Globus pallidus (tissue), 1 donor: ENCODE measurements at regions not wholly inside any gene's neighbourhood (a gene's known extent, or its start where the extent isn't known, plus 50 kb on each side); places are given as distances from the start of the nearest gene placed in this dataset.

Experiments used
- DNase-seq: peaks from one replicate; pipeline ENCODE4 v3.0.0-alpha.2; 2015; ENCODE audit warnings: low spot score

DNA sequence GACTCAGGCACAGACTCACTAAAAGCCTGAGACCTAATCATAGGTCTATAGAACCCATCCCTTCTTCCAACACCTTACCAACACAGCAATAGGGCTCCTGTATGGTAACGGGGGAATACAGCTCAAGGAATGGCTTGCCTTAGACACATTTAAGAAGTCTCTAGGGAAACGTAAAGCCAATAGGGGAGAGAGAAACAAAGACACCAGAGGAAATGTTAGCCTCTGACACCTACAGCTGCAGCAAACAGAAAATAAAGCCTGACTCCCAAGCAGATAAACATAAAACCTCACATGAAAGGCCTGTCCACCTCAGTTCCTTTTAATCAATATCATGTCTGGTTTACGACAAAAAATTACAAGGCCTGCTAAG, 51.1 kb upstream of the NCOA1 start:
- no peak for DNase-seq

DNA sequence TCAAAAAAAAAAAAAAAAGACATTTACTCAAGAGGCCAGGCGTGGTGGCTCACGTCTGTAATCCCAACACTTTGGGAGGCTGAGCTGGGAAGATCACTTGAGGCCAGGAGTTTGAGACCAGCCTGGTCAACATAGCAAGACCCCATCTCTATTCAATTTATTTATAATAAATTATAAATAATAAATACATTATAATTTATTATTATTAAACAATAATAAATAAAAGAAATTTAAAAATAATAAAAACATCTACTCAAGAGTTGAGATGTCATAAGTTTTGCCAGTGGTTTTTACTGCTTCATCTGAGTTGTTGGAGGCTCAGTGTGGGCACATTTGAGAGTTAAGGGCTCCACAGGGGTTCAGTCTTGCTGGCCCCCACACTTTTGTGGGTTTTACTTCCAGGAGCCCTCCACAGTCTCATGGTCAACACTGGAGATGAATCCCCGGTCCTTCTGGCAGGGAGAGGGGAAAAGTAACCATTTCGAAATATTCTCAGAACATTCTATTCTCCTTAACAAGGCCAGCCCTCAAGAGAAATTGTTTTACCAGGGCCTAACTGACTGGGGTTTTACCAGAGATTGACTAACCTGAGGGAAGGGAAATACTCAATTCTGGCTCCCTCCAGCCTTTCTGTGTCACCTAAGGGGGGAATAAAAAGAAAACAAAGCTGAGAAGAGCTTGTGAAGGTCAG, 51.6 kb upstream of the NCOA1 start:
- no peak for DNase-seq

DNA sequence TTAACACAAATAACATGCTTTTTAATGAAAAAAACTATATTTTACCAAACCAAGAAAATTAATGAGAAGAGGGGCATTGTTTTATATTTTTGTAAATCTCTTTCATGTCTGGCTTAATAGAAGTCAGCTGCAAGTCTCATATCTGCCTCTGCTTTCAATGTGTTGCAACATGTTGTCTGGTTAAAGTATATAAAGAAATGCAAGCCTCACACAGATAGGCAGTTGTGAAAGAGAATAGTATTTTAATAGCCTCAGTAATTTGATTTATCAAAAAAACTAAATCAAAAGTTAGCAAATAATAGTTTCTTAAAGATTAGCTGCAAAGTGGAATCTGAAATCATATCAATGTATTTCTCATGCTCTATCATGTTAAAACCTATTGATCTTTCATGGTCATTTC, 52.9 kb upstream of the NCOA1 start:
- DNase-seq, result no peak

DNA sequence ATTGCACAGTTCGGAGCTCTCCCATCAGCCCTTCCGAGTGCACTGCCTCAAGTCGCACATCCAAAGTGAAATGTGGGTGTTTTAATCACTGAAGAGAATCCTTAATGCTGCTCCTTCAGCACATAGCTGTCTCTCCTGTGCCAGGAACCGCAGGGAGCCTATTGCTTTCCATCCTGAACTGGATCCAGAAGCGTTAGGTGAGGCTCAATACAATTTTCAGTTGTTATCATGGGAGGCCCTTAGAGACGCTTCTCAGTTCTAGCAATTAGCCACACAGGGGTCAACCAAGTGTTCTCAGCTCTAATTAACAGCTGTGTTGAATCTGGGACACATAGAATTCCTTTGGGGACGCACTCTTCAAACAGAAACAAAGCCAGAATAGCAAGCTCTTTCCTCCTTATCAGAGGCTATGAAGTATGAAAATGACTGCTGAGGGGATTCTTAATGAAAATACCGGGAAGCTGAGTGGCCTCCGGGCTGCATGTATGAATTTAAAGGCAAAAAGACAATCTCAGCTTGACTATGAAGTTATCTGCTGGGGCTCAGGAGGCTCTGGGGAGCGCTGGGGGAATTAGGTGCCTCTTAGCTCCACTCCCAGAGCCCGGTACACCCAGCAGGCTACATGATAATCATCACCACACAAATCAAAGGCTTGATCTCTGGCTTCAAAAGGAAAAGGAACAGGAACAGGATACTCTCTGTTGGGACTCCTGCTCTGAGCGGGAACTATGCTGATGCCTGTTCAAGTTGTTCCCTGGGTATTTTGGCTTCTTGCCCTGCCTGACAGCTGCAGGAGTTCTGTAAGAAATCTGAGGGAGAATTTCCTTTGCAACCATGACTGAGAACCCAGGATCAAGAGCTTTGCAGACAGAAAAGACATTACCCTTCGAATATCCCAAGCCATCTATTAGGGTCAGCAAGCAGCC, 55.4 kb upstream of the NCOA1 start:
- DNase-seq, result peak; percentile 64

DNA sequence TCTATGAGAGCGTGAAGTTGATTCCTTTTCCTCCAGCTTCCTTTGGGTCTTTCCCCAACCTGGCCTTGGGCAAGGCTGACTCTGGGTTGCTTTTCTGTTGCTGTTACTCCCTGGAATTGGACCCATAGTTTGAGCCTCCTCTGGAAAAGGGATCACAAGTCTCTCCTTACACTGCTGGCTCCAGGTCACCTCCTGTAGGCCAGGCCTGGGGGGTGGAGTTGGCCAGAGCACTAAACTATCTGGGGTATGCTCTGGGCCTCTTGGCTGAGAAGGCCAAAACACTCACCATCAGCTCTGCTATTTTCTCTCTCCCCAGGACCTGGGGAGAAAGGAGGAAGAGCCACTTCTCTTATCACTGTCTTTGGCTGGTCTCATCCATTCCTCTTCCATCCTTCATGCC, 56.5 kb upstream of the NCOA1 start:
- no peak for DNase-seq

DNA sequence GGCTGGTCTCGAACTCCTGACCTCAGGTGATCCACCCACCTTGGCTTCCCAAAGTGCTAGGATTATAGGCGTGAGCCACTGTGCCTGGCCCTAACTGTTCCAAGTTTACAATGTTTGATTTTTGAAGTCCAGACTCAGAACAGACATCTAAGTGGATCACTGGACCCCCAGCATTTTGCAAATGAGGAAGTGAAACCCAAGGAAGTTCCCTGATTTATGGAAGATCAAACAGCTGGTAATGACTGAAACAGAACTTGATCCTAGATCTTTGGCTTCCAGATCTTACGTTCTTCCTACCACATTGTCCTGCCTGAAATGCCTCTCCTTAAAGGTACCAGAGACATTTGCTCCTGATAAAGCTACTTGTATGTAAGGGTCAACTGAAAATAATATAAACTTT, 58.3 kb upstream of the NCOA1 start:
- DNase-seq, result no peak

DNA sequence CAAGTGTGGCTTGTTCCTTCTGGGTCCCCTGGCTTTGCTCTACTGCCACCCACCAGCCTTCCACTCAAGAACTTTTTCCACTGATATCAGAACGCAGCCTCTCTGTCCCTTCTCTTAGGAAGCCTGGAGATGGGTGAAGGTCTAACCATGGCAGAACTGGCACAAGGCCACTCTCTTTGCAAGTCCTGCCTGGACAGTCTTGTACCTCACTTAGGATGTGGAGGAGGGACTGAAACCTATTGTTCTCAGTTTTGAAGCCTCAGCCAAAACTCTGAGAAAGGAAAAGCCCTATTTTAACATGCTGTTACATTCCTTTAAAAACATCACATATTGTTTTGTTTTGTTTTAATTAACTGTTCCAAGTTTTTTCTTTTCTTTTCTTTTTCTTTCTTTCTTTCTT, 58.9 kb upstream of the NCOA1 start:
- DNase-seq, result no peak

DNA sequence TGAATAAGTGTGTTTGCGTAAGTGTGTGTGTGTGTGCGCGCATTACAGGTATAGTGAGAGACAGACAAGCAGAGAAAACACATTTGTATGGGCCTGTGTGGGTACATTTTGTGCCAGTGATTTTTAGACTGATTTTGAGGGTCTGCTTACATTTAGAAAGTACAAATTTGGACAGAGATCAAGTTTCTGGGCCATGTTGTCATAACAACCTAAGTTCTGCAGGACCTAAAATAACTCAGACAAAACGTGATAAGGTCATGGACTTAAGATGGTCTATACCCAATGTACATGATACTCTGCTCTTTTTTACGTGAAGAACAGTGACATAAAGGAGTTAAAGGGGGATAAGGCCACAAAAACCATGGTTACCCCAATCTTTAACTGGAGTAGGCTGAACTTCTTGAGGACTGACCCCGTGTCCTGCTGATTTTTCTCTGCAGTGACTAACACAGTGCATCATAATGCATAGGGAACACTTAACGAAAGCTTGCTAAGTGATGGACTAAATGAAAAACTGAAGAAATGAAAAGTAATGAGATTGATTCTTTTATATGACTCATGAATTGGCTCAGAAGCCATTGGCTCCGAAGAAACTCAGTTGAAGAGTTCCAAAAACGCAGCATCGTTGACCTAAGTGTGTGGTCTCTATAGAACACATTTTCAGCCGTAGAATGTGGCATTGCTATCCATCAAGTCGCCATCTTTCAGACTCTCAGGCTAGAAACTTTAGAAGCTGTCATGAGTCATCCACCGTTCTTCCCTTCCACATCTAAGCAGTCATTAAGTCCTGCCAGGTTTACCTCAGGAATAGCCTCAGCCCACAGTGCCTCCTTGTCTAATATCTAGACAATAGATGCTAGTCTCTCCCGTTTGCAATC, 61.6 kb upstream of the NCOA1 start:
- no peak for DNase-seq

DNA sequence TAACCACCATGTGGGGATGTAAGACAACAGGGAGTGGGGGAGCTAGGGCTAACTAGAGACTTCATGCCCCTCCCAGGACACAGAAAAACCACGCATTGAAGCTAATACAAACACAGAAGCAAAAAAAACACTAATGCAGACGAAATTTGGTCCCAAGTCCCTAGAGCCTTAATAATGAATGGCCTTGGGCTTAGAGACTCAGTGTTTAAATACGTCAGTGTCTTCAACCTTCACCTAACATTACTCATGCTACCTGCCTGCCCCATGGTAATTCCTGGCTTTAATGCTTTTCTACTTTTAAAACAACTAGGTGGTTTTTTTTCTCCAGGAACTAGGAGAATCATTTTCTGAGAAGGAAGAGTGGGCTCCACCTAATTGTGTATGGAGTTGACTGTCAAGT, 64.1 kb upstream of the ITSN2 start:
- DNase-seq, result no peak

DNA sequence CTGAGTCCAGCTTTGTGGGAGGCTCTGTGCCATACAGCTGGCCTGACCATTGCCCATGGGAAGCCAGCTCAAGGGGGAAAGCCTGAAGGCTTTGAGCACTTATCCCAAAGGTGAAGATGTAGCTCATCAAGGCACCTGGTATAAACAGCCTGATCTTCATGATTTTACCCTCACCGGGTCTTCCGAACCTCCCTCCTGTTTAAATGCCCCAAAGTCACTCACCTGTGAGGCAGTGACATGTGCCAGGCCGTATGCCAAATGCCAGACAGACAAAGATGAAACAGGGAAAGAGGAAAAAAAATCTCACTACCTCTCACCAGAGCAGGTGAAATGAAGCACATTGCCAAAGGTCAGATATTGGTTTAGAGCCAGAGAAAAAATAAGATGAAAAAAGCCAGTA, 62.8 kb upstream of the ITSN2 start:
- DNase-seq, result no peak

DNA sequence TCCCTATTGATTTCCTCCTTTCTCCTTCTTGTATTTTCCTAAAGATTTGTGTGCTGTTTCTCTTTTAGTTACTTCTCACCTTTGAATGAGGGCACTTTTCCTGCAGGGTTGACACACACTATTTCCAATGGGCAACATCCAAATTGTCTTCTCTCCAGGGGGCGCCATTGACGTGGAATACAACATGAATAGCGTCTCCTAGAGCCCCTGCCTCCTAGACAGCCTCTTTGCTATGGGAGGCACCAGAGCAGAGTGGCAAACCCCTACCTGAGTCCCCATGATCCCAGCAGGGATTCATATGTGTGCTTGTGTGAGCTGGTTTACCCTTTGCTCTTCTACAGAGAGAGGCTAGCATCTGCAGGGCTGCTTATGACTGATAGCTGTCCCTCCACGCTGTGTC, 61.3 kb upstream of the ITSN2 start:
- DNase-seq, result peak; percentile 43

DNA sequence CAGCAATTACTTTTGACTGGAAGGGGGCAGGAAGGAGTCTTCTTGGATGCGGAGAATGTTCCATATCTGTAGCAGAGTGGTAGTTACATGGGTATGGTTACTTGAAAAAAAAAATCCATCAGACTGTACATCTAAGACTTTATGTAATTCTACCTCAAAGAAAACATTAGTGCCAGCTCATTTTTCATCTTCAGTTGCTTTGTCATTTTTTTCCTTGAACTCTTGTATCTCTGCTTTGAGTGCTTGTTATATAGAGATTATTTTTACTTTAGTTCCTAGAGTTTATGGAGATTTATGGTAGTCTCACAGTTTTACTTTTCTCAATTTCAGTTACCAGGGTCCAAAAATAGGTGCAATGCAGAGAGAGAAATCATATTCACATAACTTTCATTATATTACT, 60.0 kb upstream of the ITSN2 start:
- DNase-seq, result no peak

DNA sequence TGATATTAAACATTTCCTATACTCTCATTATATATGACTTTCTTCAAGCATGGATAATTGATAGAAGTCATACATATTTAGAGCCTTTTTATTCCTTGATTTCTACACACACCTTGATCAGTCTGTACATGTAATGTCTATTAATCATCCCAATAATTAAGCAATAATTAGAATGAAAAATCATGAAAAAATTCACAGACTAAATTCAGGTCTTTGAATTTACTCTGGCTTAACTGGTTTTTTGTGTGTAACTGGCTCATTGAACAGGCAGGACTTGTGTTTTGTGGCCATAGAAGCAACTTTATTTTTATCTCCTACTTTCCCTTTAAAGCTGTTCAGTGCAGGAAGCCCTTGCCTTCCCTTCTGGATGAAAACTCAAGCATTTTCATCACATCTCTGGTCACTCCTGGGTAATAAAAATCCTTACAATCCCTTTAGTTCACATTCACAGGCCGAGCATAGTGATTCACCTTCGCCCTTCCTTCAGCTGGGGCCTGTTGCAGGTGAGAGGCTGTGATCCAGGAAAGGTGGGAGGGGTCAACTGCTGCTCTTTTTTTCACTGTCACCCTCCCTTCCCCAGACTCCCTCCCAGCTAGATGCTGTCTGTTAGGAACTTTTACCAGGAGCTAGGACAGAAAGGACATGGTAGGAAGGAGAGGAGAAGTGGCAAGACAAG, 58.0 kb upstream of the ITSN2 start:
- no peak for DNase-seq

DNA sequence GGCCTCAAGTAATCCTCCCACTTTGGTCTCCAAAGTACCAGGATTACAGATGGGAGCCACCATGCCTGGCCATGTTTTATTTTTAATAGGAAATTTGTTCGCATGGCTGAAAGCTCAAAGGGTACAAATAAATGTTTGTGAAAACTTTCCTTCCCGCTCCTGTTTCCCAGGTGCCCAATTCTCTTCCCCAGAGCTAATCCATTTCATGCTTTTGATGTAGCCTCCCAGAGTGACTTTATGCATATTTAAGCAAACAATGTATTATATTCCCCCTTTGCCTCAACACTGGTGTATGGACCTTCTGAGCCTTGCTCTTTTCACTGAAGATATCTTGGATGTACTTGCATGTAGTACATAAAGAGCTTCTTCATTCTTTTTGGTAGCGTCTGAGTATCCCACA, 52.5 kb upstream of the ITSN2 start:
- no peak for DNase-seq

DNA sequence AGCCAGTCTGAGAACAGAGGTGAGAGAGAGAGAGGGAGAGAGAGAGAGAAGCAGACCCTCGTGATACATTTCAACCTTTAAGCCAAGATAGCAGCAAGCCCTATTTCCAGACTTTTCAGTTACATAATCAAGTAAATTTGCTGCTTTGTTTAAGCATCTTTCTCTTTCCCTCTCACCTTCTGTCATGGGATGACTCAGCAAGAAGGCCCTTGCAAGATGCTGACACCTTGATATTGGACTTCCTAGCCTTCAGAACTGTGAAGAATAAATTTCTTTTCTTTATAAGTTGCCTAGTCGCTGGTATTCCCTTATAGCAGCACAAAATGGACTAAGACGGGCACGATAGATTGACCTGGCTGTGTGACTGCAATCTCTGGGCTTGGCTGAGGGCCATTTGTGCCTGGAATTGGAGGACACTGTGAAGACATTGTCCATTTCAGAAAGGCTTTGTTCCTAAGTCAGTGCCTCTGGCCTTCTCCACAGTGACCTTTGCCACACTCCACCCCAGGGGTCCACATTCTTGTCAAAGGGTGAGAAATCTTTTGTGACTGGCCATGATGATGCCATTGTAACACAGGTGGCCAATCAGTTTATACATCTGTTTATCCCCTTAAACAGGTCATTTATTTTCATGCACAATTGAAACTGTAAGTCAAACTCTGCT, 51.3 kb upstream of the ITSN2 start:
- DNase-seq, result no peak

DNA sequence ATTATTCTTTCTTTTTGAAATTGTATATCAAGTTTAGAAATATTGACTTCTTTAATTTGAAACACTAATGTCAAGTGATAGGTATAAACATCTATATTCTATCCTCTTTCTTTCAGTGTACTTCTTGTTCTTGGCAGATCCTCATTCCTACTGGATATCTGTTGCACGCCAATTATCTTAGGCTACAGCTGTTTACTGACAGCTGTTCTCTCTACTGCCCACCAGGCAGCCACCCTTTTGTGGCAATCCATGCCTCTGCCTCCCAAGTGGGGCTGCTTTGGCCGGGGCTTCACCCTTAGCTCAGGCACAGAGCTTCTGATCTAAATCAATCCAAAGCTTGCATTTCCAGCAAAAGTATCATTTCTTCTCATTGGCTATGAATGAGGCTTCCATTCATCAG, 50.6 kb upstream of the ITSN2 start:
- no peak for DNase-seq

DNA sequence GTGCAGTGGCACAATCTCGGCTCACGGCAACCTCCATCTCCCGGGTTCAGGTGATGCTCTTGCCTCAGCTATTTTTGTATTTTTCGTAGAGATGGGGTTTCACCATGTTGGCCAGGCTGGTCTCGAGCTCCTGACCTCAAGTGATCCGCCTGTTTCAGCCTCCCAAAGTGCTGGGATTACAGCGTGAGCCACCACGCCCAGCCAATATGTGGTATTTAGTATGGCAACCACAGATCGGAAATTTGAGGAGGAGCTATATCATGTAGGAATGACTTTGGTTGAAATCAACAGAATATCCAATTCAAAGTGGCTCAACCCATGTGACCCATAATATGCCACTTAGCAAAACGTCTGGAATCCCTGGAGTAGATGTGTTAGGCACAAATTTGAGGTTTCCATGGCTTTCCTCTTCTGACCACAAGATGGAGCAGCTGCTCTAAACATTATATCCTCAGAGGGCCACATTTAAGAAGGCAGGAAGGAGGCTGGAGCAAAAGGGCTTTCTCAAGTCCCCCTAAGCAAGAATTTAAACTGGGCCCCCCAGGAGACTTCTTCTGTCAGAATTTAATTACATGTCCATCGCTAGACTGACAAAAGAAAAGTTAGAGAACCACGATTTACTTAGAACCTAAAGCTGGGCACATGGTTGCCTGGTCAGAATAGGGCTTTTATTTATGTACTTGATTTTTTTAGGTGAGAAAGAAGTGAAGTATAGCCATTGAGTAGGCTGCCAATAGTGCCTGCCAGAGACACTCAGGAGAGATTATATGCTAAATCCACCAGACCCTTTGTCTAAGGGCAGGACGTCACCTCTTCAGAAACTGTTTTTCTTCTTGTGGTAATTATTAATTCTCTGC, 49.6 kb upstream of the ITSN2 start:
- peak; percentile 70 for DNase-seq
